ENCODE measurements at regions not wholly inside any gene's neighbourhood (a gene's known extent, or its start where the extent isn't known, plus 50 kb on each side); places are given as distances from the start of the nearest gene placed in this dataset.

- TF ChIP-seq POLR2A (IDR thresholded peaks at IDR 0.05; ENCODE audit: low read length) (no peak), GATA1 (IDR thresholded peaks at IDR 0.05; ENCODE audit: low read depth, low read length) (no peak)
These were observed 662.4 kb downstream of the DTWD2 start for GRCh38 chr5:118325931-118326330.
